Kidney epithelial cell (primary cell): ENCODE measurements at regions not wholly inside any gene's neighbourhood (a gene's known extent, or its start where the extent isn't known, plus 50 kb on each side); places are given as distances from the start of the nearest gene placed in this dataset.

Experiments used
- DNase-seq: peaks from one replicate; pipeline ENCODE4 v3.0.0-alpha.2; 2010; ENCODE audit warnings: low read depth
- H3K27me3 ChIP-seq: 2 replicates; pipeline ENCODE4 v1.6.0; 2011; ENCODE audit warnings: low read length; ENCODE audit not compliant: control insufficient read depth, insufficient read depth
- H3K36me3 ChIP-seq: 2 replicates; pipeline ENCODE4 v1.5.1; 2011; ENCODE audit warnings: low read length; ENCODE audit not compliant: control insufficient read depth, insufficient read depth
- H3K4me3 ChIP-seq: 2 replicates; pipeline ENCODE4 v1.5.1; 2011; ENCODE audit warnings: low read depth, mild to moderate bottlenecking, control low read depth, low read length
- CTCF ChIP-seq: IDR thresholded peaks from 2 replicates; pipeline ENCODE4 v1.5.1; 2011; ENCODE audit warnings: mild to moderate bottlenecking, moderate library complexity, low read length, control low read depth, inconsistent platforms; ENCODE audit not compliant: insufficient read depth, poor library complexity, severe bottlenecking

GRCh38 chr2:41943159-41943558 lies 104.7 kb upstream of the PKDCC start:
- DNase-seq: no peak
- Histone ChIP-seq H3K27me3 (peaks cover 4% of the 10 kb centered on the region), H3K36me3 (no peaks in the 10 kb centered on the region), H3K4me3 (no peak overlapping the region)
- no peak for TF ChIP-seq CTCF

- Histone ChIP-seq H3K27me3 (peaks cover 6% of the 10 kb centered on the region), H3K4me3 (no peak overlapping the region), H3K36me3 (no peaks in the 10 kb centered on the region)
- TF ChIP-seq CTCF: no peak
- DNase-seq: no peak
These were observed 103.5 kb upstream of the PKDCC start for GRCh38 chr2:41944220-41944880.

- no peak for TF ChIP-seq CTCF
- Histone ChIP-seq H3K27me3 (peaks cover 6% of the 10 kb centered on the region), H3K4me3 (no peak overlapping the region), H3K36me3 (no peaks in the 10 kb centered on the region)
- DNase-seq: no peak
These were observed 100.0 kb upstream of the PKDCC start for GRCh38 chr2:41947701-41948396.

- TF ChIP-seq CTCF: no peak
- DNase-seq: no peak
- H3K27me3 ChIP-seq: peaks cover 6% of the 10 kb centered on the region
- H3K4me3 ChIP-seq: no peak overlapping the region
- H3K36me3 ChIP-seq: no peaks in the 10 kb centered on the region
These were observed 99.4 kb upstream of the PKDCC start for GRCh38 chr2:41948397-41948763.

- H3K27me3 ChIP-seq: peaks cover 6% of the 10 kb centered on the region
- DNase-seq: no peak
- TF ChIP-seq CTCF: no peak
- no peak overlapping the region for H3K4me3 ChIP-seq
- H3K36me3 ChIP-seq: no peaks in the 10 kb centered on the region
These were observed 98.5 kb upstream of the PKDCC start for GRCh38 chr2:41949091-41949882.
